ENCODE measurements at regions not wholly inside any gene's neighbourhood (a gene's known extent, or its start where the extent isn't known, plus 50 kb on each side); places are given as distances from the start of the nearest gene placed in this dataset.

- H3K4me1 ChIP-seq (ENCODE audit: control insufficient read depth, insufficient read depth, low read length, poor library complexity, severe bottlenecking), result no peaks in the 10 kb centered on the region
- H3K9me3 ChIP-seq (ENCODE audit: control insufficient read depth in 2 of 2, low read length in 2 of 2), result peaks cover 0 to 9% of the 10 kb centered on the region in 2 experiments
- H3K4me1 Mint-ChIP-seq, result no peaks in the 10 kb centered on the region
- H3K27me3 ChIP-seq (ENCODE audit: control insufficient read depth, insufficient read depth, low read length), result no peaks in the 10 kb centered on the region
- H3K27ac ChIP-seq (ENCODE audit: insufficient read depth, low read length, poor library complexity, severe bottlenecking), result no peak overlapping the region
- no peak overlapping the region for H3K27ac Mint-ChIP-seq
- no peak overlapping the region for H3K4me3 Mint-ChIP-seq
- DNase-seq, result no peak
- H3K36me3 ChIP-seq (ENCODE audit: control insufficient read depth, insufficient read depth, low read length), result no peaks in the 10 kb centered on the region
- H3K4me3 ChIP-seq (ENCODE audit: low read depth, low read length), result no peak overlapping the region
- no peaks in the 10 kb centered on the region for H3K27me3 Mint-ChIP-seq
- peaks cover 0 to 14% (median 4%) of the 10 kb centered on the region in 7 donors for H3K9me3 Mint-ChIP-seq
- no peak for ATAC-seq (ENCODE audit: low read depth in 2 of 2)
- H3K36me3 Mint-ChIP-seq, result no peaks in the 10 kb centered on the region
Measured at GRCh38 chr13:89828506-89828905, 1519.0 kb upstream of the MIR17HG start.

GRCh38 chr13:89831157-89831556 is 1516.3 kb upstream of the MIR17HG start:
- H3K4me3 Mint-ChIP-seq, result no peak overlapping the region
- DNase-seq, result no peak
- peaks cover 0 to 10% of the 10 kb centered on the region in 2 experiments for H3K9me3 ChIP-seq (ENCODE audit: control insufficient read depth in 2 of 2, low read length in 2 of 2)
- no peak overlapping the region for H3K27ac ChIP-seq (ENCODE audit: insufficient read depth, low read length, poor library complexity, severe bottlenecking)
- no peaks in the 10 kb centered on the region for H3K4me1 ChIP-seq (ENCODE audit: control insufficient read depth, insufficient read depth, low read length, poor library complexity, severe bottlenecking)
- no peaks in the 10 kb centered on the region for H3K36me3 ChIP-seq (ENCODE audit: control insufficient read depth, insufficient read depth, low read length)
- H3K4me3 ChIP-seq (ENCODE audit: low read depth, low read length), result no peak overlapping the region
- peaks cover 0 to 15% (median 5%) of the 10 kb centered on the region in 7 donors for H3K9me3 Mint-ChIP-seq
- no peak overlapping the region for H3K27ac Mint-ChIP-seq
- no peaks in the 10 kb centered on the region for H3K36me3 Mint-ChIP-seq
- H3K4me1 Mint-ChIP-seq, result no peaks in the 10 kb centered on the region
- no peaks in the 10 kb centered on the region for H3K27me3 ChIP-seq (ENCODE audit: control insufficient read depth, insufficient read depth, low read length)
- no peaks in the 10 kb centered on the region for H3K27me3 Mint-ChIP-seq
- no peak for ATAC-seq (ENCODE audit: low read depth in 2 of 2)

GRCh38 chr13:89832827-89833226 is 1514.7 kb upstream of the MIR17HG start:
- Mint-ChIP-seq H3K4me3 (no peak overlapping the region), H3K9me3 (peaks cover 0 to 29% (median 9%) of the 10 kb centered on the region in 7 donors), H3K36me3 (no peaks in the 10 kb centered on the region), H3K27ac (no peak overlapping the region), H3K27me3 (no peaks in the 10 kb centered on the region), H3K4me1 (no peaks in the 10 kb centered on the region)
- Histone ChIP-seq H3K4me1 (ENCODE audit: control insufficient read depth, insufficient read depth, low read length, poor library complexity, severe bottlenecking) (no peaks in the 10 kb centered on the region), H3K4me3 (ENCODE audit: low read depth, low read length) (no peak overlapping the region), H3K27me3 (ENCODE audit: control insufficient read depth, insufficient read depth, low read length) (no peaks in the 10 kb centered on the region), H3K9me3 (ENCODE audit: control insufficient read depth in 2 of 2, low read length in 2 of 2) (peaks cover 0 to 10% of the 10 kb centered on the region in 2 experiments), H3K27ac (ENCODE audit: insufficient read depth, low read length, poor library complexity, severe bottlenecking) (no peak overlapping the region), H3K36me3 (ENCODE audit: control insufficient read depth, insufficient read depth, low read length) (no peaks in the 10 kb centered on the region)
- ATAC-seq (ENCODE audit: low read depth in 2 of 2), result no peak
- no peak for DNase-seq

GRCh38 chr13:89843621-89844020 is 1503.9 kb upstream of the MIR17HG start:
- Histone ChIP-seq H3K9me3 (ENCODE audit: control insufficient read depth in 2 of 2, low read length in 2 of 2) (peaks cover 0 to 3% of the 10 kb centered on the region in 2 experiments), H3K4me3 (ENCODE audit: low read depth, low read length) (no peak overlapping the region), H3K36me3 (ENCODE audit: control insufficient read depth, insufficient read depth, low read length) (no peaks in the 10 kb centered on the region), H3K27me3 (ENCODE audit: control insufficient read depth, insufficient read depth, low read length) (no peaks in the 10 kb centered on the region), H3K4me1 (ENCODE audit: control insufficient read depth, insufficient read depth, low read length, poor library complexity, severe bottlenecking) (no peaks in the 10 kb centered on the region), H3K27ac (ENCODE audit: insufficient read depth, low read length, poor library complexity, severe bottlenecking) (no peak overlapping the region)
- Mint-ChIP-seq H3K4me3 (no peak overlapping the region), H3K4me1 (no peaks in the 10 kb centered on the region), H3K27me3 (no peaks in the 10 kb centered on the region), H3K27ac (no peak overlapping the region), H3K36me3 (no peaks in the 10 kb centered on the region), H3K9me3 (peaks cover 0 to 8% (median 2%) of the 10 kb centered on the region in 7 donors)
- ATAC-seq (ENCODE audit: low read depth in 2 of 2) (no peak), DNase-seq (no peak)

GRCh38 chr13:89845874-89846273 is 1501.6 kb upstream of the MIR17HG start:
- Histone ChIP-seq H3K27ac (ENCODE audit: insufficient read depth, low read length, poor library complexity, severe bottlenecking) (no peak overlapping the region), H3K27me3 (ENCODE audit: control insufficient read depth, insufficient read depth, low read length) (no peaks in the 10 kb centered on the region), H3K4me1 (ENCODE audit: control insufficient read depth, insufficient read depth, low read length, poor library complexity, severe bottlenecking) (no peaks in the 10 kb centered on the region), H3K36me3 (ENCODE audit: control insufficient read depth, insufficient read depth, low read length) (no peaks in the 10 kb centered on the region), H3K9me3 (ENCODE audit: control insufficient read depth in 2 of 2, low read length in 2 of 2) (peaks cover 0 to 3% of the 10 kb centered on the region in 2 experiments), H3K4me3 (ENCODE audit: low read depth, low read length) (no peak overlapping the region)
- ATAC-seq (ENCODE audit: low read depth in 2 of 2) (no peak), DNase-seq (no peak)
- no peak overlapping the region for H3K27ac Mint-ChIP-seq
- no peaks in the 10 kb centered on the region for H3K27me3 Mint-ChIP-seq
- no peaks in the 10 kb centered on the region for H3K36me3 Mint-ChIP-seq
- H3K4me1 Mint-ChIP-seq, result no peaks in the 10 kb centered on the region
- H3K9me3 Mint-ChIP-seq, result peaks cover 0 to 14% (median 5%) of the 10 kb centered on the region in 7 donors
- peak overlapping the region in 1 of 4 donors; percentile 81 for H3K4me3 Mint-ChIP-seq

GRCh38 chr13:89846926-89847585 is 1500.4 kb upstream of the MIR17HG start:
- Histone ChIP-seq H3K9me3 (ENCODE audit: control insufficient read depth in 2 of 2, low read length in 2 of 2) (peaks cover 0 to 3% of the 10 kb centered on the region in 2 experiments), H3K27me3 (ENCODE audit: control insufficient read depth, insufficient read depth, low read length) (no peaks in the 10 kb centered on the region), H3K36me3 (ENCODE audit: control insufficient read depth, insufficient read depth, low read length) (no peaks in the 10 kb centered on the region), H3K27ac (ENCODE audit: insufficient read depth, low read length, poor library complexity, severe bottlenecking) (no peak overlapping the region), H3K4me1 (ENCODE audit: control insufficient read depth, insufficient read depth, low read length, poor library complexity, severe bottlenecking) (no peaks in the 10 kb centered on the region), H3K4me3 (ENCODE audit: low read depth, low read length) (no peak overlapping the region)
- Mint-ChIP-seq H3K4me1 (no peaks in the 10 kb centered on the region), H3K4me3 (no peak overlapping the region), H3K36me3 (no peaks in the 10 kb centered on the region), H3K9me3 (peaks cover 0 to 14% (median 5%) of the 10 kb centered on the region in 7 donors), H3K27me3 (no peaks in the 10 kb centered on the region), H3K27ac (no peak overlapping the region)
- no peak for ATAC-seq (ENCODE audit: low read depth in 2 of 2)
- DNase-seq, result no peak

GRCh38 chr13:89852570-89852969 is 1494.9 kb upstream of the MIR17HG start:
- H3K27ac Mint-ChIP-seq, result no peak overlapping the region
- H3K36me3 ChIP-seq (ENCODE audit: control insufficient read depth, insufficient read depth, low read length), result no peaks in the 10 kb centered on the region
- no peak overlapping the region for H3K4me3 ChIP-seq (ENCODE audit: low read depth, low read length)
- DNase-seq (no peak), ATAC-seq (ENCODE audit: low read depth in 2 of 2) (no peak)
- H3K9me3 Mint-ChIP-seq, result peaks cover 2 to 15% (median 5%) of the 10 kb centered on the region in 7 donors
- H3K9me3 ChIP-seq (ENCODE audit: control insufficient read depth in 2 of 2, low read length in 2 of 2), result peaks cover 0 to 13% of the 10 kb centered on the region in 2 experiments
- no peaks in the 10 kb centered on the region for H3K27me3 ChIP-seq (ENCODE audit: control insufficient read depth, insufficient read depth, low read length)
- no peaks in the 10 kb centered on the region for H3K4me1 Mint-ChIP-seq
- no peak overlapping the region for H3K4me3 Mint-ChIP-seq
- H3K4me1 ChIP-seq (ENCODE audit: control insufficient read depth, insufficient read depth, low read length, poor library complexity, severe bottlenecking), result no peaks in the 10 kb centered on the region
- no peak overlapping the region for H3K27ac ChIP-seq (ENCODE audit: insufficient read depth, low read length, poor library complexity, severe bottlenecking)
- H3K36me3 Mint-ChIP-seq, result no peaks in the 10 kb centered on the region
- no peaks in the 10 kb centered on the region for H3K27me3 Mint-ChIP-seq

- Mint-ChIP-seq H3K27me3 (no peaks in the 10 kb centered on the region), H3K36me3 (no peaks in the 10 kb centered on the region)
- no peaks in the 10 kb centered on the region for H3K4me1 ChIP-seq (ENCODE audit: control insufficient read depth, insufficient read depth, low read length, poor library complexity, severe bottlenecking)
Measured at GRCh38 chr13:89856512-89856911, 1491.0 kb upstream of the MIR17HG start.

More at GRCh38 chr13:89856512-89856911, 1491.0 kb upstream of the MIR17HG start:
- H3K4me1 Mint-ChIP-seq, result no peaks in the 10 kb centered on the region
- peaks cover 0 to 16% (median 6%) of the 10 kb centered on the region in 7 donors for H3K9me3 Mint-ChIP-seq
- H3K4me3 ChIP-seq (ENCODE audit: low read depth, low read length), result no peak overlapping the region
- ATAC-seq (ENCODE audit: low read depth in 2 of 2) (no peak), DNase-seq (no peak)
- no peak overlapping the region for H3K27ac Mint-ChIP-seq
- no peak overlapping the region for H3K27ac ChIP-seq (ENCODE audit: insufficient read depth, low read length, poor library complexity, severe bottlenecking)
- no peak overlapping the region for H3K4me3 Mint-ChIP-seq
- peaks cover 0 to 10% of the 10 kb centered on the region in 2 experiments for H3K9me3 ChIP-seq (ENCODE audit: control insufficient read depth in 2 of 2, low read length in 2 of 2)
- H3K27me3 ChIP-seq (ENCODE audit: control insufficient read depth, insufficient read depth, low read length), result no peaks in the 10 kb centered on the region
- H3K36me3 ChIP-seq (ENCODE audit: control insufficient read depth, insufficient read depth, low read length), result no peaks in the 10 kb centered on the region

Data from CD4-positive, CD25-positive, alpha-beta regulatory T cell (primary cell).